ENCODE measurements at regions not wholly inside any gene's neighbourhood (a gene's known extent, or its start where the extent isn't known, plus 50 kb on each side); places are given as distances from the start of the nearest gene placed in this dataset.

- TF ChIP-seq, protein P1, sequence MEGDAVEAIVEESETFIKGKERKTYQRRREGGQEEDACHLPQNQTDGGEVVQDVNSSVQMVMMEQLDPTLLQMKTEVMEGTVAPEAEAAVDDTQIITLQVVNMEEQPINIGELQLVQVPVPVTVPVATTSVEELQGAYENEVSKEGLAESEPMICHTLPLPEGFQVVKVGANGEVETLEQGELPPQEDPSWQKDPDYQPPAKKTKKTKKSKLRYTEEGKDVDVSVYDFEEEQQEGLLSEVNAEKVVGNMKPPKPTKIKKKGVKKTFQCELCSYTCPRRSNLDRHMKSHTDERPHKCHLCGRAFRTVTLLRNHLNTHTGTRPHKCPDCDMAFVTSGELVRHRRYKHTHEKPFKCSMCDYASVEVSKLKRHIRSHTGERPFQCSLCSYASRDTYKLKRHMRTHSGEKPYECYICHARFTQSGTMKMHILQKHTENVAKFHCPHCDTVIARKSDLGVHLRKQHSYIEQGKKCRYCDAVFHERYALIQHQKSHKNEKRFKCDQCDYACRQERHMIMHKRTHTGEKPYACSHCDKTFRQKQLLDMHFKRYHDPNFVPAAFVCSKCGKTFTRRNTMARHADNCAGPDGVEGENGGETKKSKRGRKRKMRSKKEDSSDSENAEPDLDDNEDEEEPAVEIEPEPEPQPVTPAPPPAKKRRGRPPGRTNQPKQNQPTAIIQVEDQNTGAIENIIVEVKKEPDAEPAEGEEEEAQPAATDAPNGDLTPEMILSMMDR (IDR thresholded peaks at IDR 0.05; ENCODE audit: borderline replicate concordance, control extremely low read depth, extremely low read depth, insufficient read depth, missing control alignments): no peak
- DNase-seq (ENCODE audit: low spot score): no peak
- in situ Hi-C loops (cut with MboI; ENCODE audit: low sequenced_read_pairs, unreplicated experiment): no loop called here
These were observed 628.7 kb downstream of the EFNB2 start for GRCh38 chr13:105906746-105907145.

- no peak for DNase-seq (ENCODE audit: low spot score)
- in situ Hi-C loops (cut with MboI; ENCODE audit: low sequenced_read_pairs, unreplicated experiment): no loop called here
- TF ChIP-seq, protein P1 (IDR thresholded peaks at IDR 0.05; ENCODE audit: borderline replicate concordance, control extremely low read depth, extremely low read depth, insufficient read depth, missing control alignments): no peak
These were observed 631.3 kb downstream of the EFNB2 start for GRCh38 chr13:105904034-105904742.

DNA sequence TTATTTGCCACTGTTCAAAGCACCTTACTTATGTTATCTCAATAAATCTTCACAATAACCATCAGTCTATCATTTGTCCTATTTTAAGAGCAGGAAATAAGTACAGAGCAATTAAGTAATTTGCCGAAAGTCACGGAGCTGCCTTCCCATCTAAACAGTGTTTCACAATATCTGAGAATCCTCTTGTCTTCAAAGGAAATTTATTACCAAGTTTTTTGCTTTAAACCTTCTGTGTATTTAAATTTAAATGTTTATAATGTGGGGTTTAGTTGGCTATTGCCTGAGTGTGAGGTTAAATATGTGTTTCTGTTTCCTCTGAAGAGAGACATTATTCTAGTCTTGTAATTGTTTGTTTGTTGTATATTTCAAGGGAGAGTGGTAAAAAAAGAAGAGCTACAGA is 633.1 kb downstream of the EFNB2 start:
- in situ Hi-C loops (cut with MboI; ENCODE audit: low sequenced_read_pairs, unreplicated experiment): no loop called here
- DNase-seq (ENCODE audit: low spot score): no peak
- TF ChIP-seq, protein P1 (IDR thresholded peaks at IDR 0.05; ENCODE audit: borderline replicate concordance, control extremely low read depth, extremely low read depth, insufficient read depth, missing control alignments): no peak

- TF ChIP-seq, protein P1 (IDR thresholded peaks at IDR 0.05; ENCODE audit: borderline replicate concordance, control extremely low read depth, extremely low read depth, insufficient read depth, missing control alignments): no peak
- in situ Hi-C loops (cut with MboI; ENCODE audit: low sequenced_read_pairs, unreplicated experiment): no loop called here
- DNase-seq (ENCODE audit: low spot score): no peak
These were observed 637.9 kb downstream of the EFNB2 start for GRCh38 chr13:105897575-105897974.

GRCh38 chr13:105894697-105895096 is 640.8 kb downstream of the EFNB2 start:
- in situ Hi-C loops (cut with MboI; ENCODE audit: low sequenced_read_pairs, unreplicated experiment): no loop called here
- TF ChIP-seq, protein P1 (IDR thresholded peaks at IDR 0.05; ENCODE audit: borderline replicate concordance, control extremely low read depth, extremely low read depth, insufficient read depth, missing control alignments): no peak
- DNase-seq (ENCODE audit: low spot score): no peak

GRCh38 chr13:105890509-105890908 is 645.0 kb downstream of the EFNB2 start:
- DNase-seq (ENCODE audit: low spot score): no peak
- in situ Hi-C loops (cut with MboI; ENCODE audit: low sequenced_read_pairs, unreplicated experiment): no loop called here
- TF ChIP-seq, protein P1 (IDR thresholded peaks at IDR 0.05; ENCODE audit: borderline replicate concordance, control extremely low read depth, extremely low read depth, insufficient read depth, missing control alignments): no peak

All from GM13976 (cell line).